ENCODE measurements at regions not wholly inside any gene's neighbourhood (a gene's known extent, or its start where the extent isn't known, plus 50 kb on each side); places are given as distances from the start of the nearest gene placed in this dataset.

- TF ChIP-seq CTCF (conservative IDR thresholded peaks at IDR 0.05) = no peak
- no peak for TF ChIP-seq ZFX (IDR thresholded peaks at IDR 0.05)
Measured at GRCh38 chr16:85252461-85252860, 140.2 kb upstream of the CIBAR2 start.

Data from C4-2B (cell line).